ENCODE measurements at regions not wholly inside any gene's neighbourhood (a gene's known extent, or its start where the extent isn't known, plus 50 kb on each side); places are given as distances from the start of the nearest gene placed in this dataset.

- Histone ChIP-seq H3K4me2 (ENCODE audit: low read length) (no peak overlapping the region), H3F3A (ENCODE audit: control insufficient read depth, insufficient read depth) (no peaks in the 10 kb centered on the region), H3K27me3 (ENCODE audit: control insufficient read depth, low read length) (no peaks in the 10 kb centered on the region), H3K9me3 (ENCODE audit: control insufficient read depth, insufficient read depth, low read length) (no peaks in the 10 kb centered on the region), H3K4me3 (ENCODE audit: low read length) (no peak overlapping the region), H4K20me1 (ENCODE audit: control insufficient read depth, insufficient read depth, low read depth, low read length) (no peaks in the 10 kb centered on the region), H3K9me2 (replicated peaks; ENCODE audit: control insufficient read depth, low read length) (no peaks in the 10 kb centered on the region), H3K79me2 (ENCODE audit: control insufficient read depth, low read length) (no peaks in the 10 kb centered on the region), H3K27ac (ENCODE audit: low read depth, low read length) (no peak overlapping the region), H3K36me3 (ENCODE audit: control insufficient read depth, low read length) (no peaks in the 10 kb centered on the region), H3K4me1 (ENCODE audit: control insufficient read depth, low read length) (no peaks in the 10 kb centered on the region)
- TF ChIP-seq EZH2phosphoT487 (IDR thresholded peaks at IDR 0.05; ENCODE audit: borderline replicate concordance, low read length): no peak
- TF ChIP-seq CTCF (IDR thresholded peaks at IDR 0.05; ENCODE audit: low read depth, low read length, poor library complexity, severe bottlenecking): no peak
Observed at GRCh38 chr13:105213512-105213911, 1322.0 kb downstream of the EFNB2 start.

DNA sequence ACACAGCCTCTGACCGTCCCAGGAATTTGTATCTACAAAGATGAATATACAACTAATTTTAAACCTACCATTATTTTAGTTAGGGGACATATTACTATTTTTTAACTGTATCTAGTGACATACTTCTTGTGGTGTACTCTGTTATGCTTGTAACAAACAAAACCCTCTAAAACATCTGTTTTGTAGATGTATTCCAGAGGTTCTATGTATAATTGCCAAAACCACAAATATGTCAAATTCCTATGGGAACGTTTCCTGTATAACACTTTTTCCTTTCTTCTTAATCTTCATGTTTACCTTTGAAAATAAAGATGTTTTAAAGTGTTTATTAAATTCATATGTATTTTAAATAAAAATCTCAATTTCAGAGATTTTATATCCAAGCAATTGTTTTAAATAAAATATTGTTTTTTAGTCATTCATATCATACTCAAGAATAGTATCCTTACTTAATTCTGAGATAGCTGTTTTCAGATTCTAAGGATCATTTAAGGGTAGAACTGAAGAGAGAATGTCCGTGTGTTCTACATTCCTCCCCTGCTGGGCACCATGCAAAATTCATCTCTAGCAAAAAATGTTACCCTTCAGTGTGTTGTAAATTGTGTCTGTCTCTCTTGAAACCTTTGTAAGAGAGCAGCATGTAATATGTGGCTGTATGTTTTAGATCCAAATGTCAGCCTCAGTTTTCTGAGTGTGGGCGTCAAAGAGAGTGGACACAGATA, 1327.7 kb downstream of the EFNB2 start:
- no peaks in the 10 kb centered on the region for H4K20me1 ChIP-seq (ENCODE audit: control insufficient read depth, insufficient read depth, low read depth, low read length)
- no peaks in the 10 kb centered on the region for H3K36me3 ChIP-seq (ENCODE audit: control insufficient read depth, low read length)
- no peaks in the 10 kb centered on the region for H3K27me3 ChIP-seq (ENCODE audit: control insufficient read depth, low read length)
- no peaks in the 10 kb centered on the region for H3K9me2 ChIP-seq (replicated peaks; ENCODE audit: control insufficient read depth, low read length)
- no peaks in the 10 kb centered on the region for H3K79me2 ChIP-seq (ENCODE audit: control insufficient read depth, low read length)
- H3K27ac ChIP-seq (ENCODE audit: low read depth, low read length): no peak overlapping the region
- H3K4me1 ChIP-seq (ENCODE audit: control insufficient read depth, low read length): no peaks in the 10 kb centered on the region
- H3F3A ChIP-seq (ENCODE audit: control insufficient read depth, insufficient read depth): no peaks in the 10 kb centered on the region
- H3K4me3 ChIP-seq (ENCODE audit: low read length): no peak overlapping the region
- no peaks in the 10 kb centered on the region for H3K9me3 ChIP-seq (ENCODE audit: control insufficient read depth, insufficient read depth, low read length)
- H3K4me2 ChIP-seq (ENCODE audit: low read length): no peak overlapping the region
- TF ChIP-seq CTCF (IDR thresholded peaks at IDR 0.05; ENCODE audit: low read depth, low read length, poor library complexity, severe bottlenecking) (no peak), EZH2phosphoT487 (IDR thresholded peaks at IDR 0.05; ENCODE audit: borderline replicate concordance, low read length) (no peak)

- Histone ChIP-seq H3K4me3 (ENCODE audit: low read length) (no peak overlapping the region), H3K9me3 (ENCODE audit: control insufficient read depth, insufficient read depth, low read length) (no peaks in the 10 kb centered on the region), H3F3A (ENCODE audit: control insufficient read depth, insufficient read depth) (no peaks in the 10 kb centered on the region), H3K36me3 (ENCODE audit: control insufficient read depth, low read length) (no peaks in the 10 kb centered on the region), H4K20me1 (ENCODE audit: control insufficient read depth, insufficient read depth, low read depth, low read length) (no peaks in the 10 kb centered on the region), H3K27ac (ENCODE audit: low read depth, low read length) (no peak overlapping the region), H3K79me2 (ENCODE audit: control insufficient read depth, low read length) (no peaks in the 10 kb centered on the region), H3K27me3 (ENCODE audit: control insufficient read depth, low read length) (no peaks in the 10 kb centered on the region), H3K4me2 (ENCODE audit: low read length) (no peak overlapping the region), H3K9me2 (replicated peaks; ENCODE audit: control insufficient read depth, low read length) (no peaks in the 10 kb centered on the region), H3K4me1 (ENCODE audit: control insufficient read depth, low read length) (no peaks in the 10 kb centered on the region)
- TF ChIP-seq CTCF (IDR thresholded peaks at IDR 0.05; ENCODE audit: low read depth, low read length, poor library complexity, severe bottlenecking) (peak; percentile 35), EZH2phosphoT487 (IDR thresholded peaks at IDR 0.05; ENCODE audit: borderline replicate concordance, low read length) (no peak)
Observed at GRCh38 chr13:105202354-105202753, 1333.1 kb downstream of the EFNB2 start.
